Stimulated activated CD8-positive, alpha-beta memory T cell treated with anti-CD3 and anti-CD28 coated beads, Interleukin-7, amount 100 ng/mL, for 48 hours (primary cell): ENCODE measurements at regions not wholly inside any gene's neighbourhood (a gene's known extent, or its start where the extent isn't known, plus 50 kb on each side); places are given as distances from the start of the nearest gene placed in this dataset.
"Not testable (repeated sequence)": the region's sequence is repeated elsewhere in the genome, so short reads cannot be mapped to it uniquely, and the experiment has no call there.

ENCODE experiments used
- DNase-seq, 2 donors: peaks; one replicate each; pipeline ENCODE4 v3.0.0-alpha.2; 2020; ENCODE audit warnings: low read depth in 1 of 2; ENCODE audit errors: extremely low read depth in 1 of 2

DNA sequence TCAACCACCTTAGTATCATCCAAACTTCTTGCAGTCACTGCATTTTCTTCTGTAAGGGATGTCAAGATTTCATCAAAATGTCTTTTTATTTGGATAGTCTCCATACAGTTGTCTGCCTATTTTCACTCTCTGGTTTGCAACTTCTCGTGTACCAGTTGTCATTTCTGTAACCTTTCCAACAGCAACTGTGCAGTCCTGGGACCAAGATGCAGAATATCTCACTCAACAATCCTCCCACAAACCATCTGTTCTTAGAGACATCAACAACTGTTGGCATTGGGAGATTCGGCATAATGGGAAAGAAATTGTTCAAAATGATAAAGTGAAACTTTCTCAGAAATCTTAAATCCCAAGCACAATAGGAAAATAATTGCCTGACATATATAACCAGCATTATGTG is 933.6 kb upstream of the SLC39A10 start:
- DNase-seq: no peak

DNA sequence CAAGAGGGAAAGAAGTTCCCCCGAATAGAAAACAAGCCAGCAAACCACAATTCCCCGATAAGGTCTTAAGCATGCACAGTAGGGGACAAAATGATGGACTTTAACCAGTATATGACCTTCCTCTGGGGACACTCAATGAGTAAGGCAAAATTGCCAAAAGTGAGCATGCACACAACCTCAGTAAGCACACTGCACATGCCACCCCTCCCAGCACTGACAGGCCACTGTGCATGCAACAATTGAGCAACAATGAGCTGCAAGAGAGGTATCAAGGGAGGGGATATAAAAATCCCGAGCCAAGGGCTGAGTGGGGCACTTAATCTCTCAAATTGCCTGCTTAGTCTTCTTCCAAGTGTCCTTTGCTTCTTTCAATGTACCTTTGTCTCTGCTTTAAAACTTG is 935.8 kb upstream of the SLC39A10 start:
- no peak for DNase-seq

DNA sequence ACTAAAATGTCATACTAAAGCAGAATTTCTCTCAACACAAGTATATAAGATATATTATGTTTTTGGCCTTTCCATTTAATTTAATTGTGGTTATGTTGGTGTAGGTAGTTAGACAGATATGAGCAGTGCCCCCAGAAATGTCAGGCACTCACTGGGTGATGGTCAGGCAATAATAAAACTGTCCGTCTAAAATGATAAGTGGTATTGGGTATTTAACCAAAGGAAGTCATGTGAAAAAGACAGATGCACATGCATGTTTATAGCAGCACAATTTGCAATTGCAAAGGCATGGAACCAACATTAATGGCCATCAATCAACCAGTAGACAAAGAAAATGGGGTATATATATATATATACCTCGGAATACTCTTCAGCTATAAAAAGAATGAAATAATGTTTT is 936.6 kb upstream of the SLC39A10 start:
- DNase-seq: no peak

DNA sequence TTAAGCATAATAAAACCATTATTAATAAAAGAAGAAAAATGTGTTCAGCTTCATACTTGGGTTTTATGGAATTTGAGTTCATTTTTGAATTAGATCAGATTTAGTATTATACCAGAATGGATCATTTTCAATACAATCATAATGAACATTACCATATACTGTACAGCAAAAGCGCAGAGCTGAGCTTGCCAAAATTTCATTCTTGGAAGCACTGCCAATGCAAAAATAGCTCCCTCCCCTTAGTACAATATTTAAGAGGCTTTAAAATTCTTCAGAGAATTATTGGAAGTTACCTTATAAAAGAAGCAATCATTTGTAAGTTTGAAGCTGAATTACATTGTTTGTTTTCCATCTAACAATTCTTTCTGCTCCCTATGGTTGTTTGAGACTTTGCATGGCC is 938.1 kb upstream of the SLC39A10 start:
- DNase-seq: no peak

DNA sequence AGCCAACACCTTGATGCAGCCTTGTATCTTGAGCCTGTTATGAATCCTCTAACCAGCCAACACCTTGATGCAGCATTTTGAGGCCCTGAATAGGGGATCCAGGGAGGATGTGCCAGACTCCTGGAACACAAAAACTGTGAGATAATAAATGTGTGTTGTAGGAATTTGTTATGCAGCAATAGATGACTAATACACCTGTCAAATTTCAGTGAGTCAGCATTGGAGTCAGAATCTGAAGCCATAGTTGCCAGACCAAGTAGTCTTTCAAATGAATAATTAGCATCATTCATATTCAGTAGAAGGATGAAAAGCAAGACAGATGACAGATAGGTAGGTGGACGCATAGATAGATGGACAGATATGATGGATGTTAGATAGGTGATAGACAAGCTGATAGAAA is 942.5 kb upstream of the SLC39A10 start:
- DNase-seq: no peak

DNA sequence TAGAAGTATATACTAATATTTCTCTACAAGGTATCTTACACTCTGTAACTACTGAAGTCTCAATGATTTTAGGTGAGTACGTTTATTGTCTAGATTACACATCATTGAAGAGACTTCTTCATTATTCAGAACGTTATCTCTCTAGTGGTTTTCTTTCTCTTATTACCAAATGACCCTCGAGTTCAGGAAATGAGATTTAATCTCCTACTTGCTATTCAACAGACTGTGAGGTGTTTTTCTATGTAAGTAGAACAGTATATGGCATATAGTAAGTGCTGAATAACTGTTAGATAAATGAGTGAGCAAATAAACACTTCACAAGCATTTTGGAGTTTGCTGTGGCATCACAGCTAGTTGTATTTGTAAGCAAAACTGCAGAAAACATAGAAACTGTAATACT is 947.2 kb upstream of the SLC39A10 start:
- DNase-seq: no peak

DNA sequence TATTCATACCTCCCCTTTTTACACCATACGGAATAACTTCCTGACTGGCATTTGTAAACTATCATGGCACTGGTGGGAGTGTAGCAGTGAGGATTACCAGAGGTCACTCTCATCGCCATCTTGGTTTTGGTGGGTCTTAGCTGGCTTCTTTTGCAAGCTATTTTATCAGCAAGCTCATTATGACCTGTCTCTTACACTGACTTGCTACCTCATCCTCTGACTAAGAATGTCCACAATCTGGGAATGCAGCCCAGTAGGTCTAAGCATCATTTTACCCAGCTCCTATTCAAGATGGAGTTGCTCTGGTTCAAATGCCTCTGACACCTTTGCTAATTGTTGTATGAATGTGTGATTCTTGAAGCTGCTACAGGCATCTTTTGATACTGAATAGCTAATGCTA is 950.8 kb upstream of the SLC39A10 start:
- no peak for DNase-seq

DNA sequence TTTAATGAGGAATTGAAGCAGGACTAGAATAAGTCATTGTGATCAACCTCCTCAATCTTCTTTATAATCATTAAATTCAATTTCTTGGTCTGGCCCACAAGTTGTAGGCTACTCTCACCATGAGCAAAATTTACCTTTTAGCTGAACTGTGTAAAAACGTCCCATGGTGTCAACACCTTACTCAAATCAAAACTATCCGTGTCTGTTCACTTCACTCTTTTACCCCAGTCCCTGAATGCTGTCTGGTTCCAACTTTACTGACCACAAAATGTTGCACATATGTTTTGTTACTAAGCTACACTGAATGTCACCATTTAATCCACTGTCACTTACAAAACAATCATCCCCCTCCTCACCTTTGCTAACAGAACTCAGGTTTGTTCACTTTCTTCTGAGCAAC is 951.6 kb upstream of the SLC39A10 start:
- no peak for DNase-seq

DNA sequence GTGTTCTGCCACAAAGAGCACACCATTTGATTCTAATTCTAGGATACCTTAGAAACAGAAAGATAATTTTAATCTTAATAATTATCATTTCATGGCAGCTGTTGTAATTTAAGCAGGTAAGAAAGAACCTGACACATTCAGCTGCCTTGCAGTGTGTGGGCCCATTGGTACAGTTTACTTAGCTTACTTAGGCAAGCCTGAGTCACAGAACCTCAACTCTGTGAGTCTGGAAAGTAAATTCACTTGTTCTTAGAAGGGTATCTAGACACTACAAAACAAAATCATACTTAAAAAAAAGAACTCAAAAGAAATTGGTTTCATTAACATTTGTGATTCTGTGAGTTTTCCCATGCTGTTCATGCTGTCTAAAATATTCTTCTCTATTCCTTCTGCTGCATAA is 956.3 kb upstream of the SLC39A10 start:
- no peak for DNase-seq

DNA sequence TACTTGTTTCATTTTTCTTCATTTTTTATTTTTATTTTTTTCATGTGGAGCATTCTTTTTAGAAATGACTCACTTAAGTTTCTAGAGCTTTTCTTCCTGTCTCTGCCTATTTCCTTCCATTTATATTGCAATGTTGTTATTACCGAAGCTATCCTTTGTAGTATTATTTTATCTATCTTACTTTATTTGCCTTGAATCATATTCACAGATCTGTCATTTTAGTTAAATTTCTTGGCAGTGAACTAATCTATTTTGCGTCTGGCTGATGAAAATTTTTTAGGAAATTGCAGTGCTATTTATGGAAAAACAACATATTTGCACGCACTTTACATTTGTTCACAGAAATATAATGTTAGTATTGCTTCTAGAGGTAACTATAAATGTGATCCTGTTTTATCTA is 956.9 kb upstream of the SLC39A10 start:
- DNase-seq: no peak

DNA sequence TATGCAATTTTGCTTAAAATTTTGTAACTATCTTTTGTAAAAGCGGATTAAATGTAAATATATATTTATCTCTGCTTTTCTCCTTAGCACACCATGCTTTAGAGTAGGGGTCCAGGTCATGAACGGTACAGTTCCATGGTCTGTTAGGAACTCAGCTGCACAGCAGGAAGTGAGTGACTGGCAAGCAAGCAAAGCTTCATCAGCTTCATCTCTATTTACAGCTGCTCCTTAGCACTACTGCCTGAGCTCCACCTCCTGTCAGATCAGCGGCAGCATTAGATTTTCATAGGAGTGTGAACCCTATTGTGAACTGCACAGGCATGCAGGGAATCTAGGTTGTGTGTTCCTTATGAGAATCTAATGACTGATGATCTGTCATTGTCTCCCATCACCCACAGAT is 959.0 kb upstream of the SLC39A10 start:
- DNase-seq: no peak

DNA sequence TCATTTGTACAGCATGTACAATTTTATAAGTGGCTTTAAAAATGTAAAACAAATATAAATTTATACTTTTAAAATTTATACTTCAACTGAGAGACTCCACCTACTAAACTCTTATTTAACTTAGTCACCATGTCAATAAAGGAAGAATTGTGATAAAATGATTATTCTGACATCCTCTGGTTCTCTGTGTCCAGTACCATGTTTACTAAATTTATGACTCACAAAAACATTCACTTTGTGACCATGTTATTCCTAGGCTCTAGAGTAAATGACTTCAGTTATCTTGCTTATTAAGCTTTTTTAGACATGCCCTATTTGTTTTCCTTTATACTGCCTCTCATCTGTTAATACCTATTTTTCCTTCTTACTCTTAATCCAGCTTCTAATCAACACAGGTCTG is 959.6 kb upstream of the SLC39A10 start:
- no peak for DNase-seq

DNA sequence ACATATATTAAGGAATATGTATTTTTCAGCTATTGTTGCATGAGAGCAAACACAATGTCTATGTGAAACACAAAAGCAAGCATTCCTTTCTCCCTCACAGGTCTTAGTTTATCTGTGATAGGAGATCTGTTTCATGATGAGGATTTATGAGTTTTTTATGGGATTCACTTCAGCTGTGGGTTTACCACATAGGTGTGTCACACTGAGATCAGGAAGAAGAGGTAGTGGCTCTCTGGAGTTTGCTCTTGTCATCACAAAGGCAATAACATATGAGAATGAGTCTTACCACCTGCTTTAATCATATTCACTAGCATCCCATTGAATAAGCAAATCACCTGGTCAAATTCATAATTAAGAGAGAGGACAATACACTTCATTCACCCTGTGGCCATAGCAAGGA is 960.3 kb upstream of the SLC39A10 start:
- no peak for DNase-seq

DNA sequence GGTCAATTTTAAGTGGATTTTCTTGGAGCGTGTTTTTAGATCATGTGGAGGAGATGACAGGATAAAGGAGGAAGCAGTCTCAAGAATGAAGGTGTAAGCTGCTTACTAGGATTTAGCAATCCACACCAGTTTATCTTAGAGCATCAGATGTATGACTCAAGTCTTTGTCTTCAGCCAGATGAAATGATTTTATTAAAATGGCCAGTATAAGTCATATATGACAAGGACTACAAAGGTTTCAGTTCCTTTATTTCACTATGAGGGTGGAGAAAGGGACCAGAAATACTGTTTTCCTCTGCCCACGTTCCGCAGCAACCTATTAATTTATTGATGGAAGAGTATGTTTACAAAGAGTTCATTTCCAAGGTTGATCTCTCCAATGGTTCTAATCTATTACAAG is 970.5 kb upstream of the SLC39A10 start:
- no peak for DNase-seq

DNA sequence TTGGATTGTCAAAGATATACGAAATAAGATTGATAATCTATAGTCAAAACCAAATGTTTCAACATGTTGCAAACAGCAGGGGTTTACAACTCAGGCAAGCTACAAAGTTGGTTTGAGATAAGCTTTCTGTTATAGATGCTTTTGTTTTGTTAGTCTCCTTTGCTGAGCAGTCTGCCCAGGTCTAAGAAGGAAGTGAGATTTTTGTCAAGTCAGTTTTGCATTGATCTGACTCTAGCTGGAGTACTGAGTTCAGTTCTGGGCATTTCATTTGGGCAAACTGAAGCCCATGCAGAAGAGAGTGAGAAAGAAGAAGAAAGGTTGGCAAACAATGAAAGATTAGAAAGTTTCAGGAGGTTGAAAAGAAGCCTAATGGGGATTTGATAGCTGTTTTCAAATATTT is 983.0 kb upstream of the SLC39A10 start:
- DNase-seq: no peak

DNA sequence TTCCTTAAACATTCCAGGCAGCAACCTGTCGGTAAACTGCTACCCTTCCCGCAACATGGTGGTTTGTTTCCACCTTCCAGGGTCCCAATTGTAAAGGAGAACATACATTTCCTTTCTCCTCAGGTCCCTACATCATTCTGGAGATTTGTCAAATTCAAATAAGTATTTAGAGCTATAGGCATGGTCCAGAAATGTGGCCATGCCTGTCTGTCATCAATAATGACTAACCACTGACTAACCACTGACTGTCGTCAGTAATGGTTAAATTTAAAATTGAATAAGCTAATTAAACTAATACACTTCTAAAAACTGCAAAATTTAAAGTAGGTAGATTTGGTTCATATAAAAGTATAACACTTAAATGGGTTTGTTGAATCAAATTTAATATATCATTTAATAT is 984.0 kb upstream of the SLC39A10 start:
- DNase-seq: no peak

DNA sequence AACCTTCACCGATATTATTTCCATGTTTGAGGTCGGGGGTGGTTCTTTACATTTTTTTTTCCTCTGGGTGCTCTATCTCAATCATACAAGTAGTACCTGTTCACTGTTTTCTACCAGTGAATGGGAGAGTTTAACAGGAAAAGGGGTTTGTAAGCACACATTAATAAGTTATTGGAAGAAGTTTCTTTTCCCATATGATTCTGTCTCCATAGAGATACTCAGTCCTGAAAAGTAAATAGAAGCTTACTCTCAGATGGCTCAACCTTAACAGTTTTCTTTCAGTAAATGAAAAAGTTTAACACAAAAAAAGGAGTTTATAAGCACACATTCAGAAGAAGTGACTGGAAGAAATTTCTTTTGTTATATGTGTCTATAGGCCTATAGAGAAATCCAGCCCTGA is 995.6 kb upstream of the SLC39A10 start:
- DNase-seq: no peak

DNA sequence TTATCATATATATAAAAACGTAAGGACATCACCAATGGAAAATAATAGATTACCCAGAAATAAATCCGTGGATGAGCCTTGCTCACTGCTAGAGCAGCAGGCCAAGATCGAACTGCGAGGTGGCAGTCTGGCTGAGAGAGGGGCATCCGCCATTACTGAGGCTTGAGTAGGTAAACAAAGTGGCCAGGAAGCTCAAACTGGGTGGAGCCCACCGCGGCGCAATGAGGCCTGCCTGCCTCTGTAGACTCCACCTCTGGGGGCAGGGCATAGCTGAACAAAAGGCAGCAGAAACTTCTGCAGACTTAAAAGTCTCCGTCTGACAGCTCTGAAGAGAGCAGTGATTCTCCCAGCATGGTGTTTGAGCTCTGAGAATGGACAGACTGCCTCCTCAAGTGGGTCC is 1018.0 kb upstream of the SLC39A10 start:
- not testable (repeated sequence) for DNase-seq

DNA sequence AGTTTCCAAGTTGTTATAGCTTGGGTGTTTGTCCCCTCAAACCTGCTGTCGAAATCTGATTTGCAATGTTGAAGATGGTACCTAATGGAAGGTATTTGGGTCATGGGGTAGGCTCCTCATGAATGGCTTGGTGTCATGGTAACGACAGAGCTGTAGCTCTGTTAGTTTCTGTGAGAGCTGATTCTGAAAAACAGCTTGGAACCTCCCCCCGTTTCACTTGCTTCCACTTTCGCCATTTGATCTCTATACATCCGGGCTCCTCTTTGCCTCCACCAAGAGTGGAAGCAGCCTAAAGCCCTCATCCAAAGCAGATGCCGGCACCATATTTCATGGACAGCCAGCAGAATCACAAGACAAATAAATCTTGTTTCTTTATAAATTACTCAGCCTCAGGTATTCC is 1035.1 kb upstream of the SLC39A10 start:
- DNase-seq: no peak

DNA sequence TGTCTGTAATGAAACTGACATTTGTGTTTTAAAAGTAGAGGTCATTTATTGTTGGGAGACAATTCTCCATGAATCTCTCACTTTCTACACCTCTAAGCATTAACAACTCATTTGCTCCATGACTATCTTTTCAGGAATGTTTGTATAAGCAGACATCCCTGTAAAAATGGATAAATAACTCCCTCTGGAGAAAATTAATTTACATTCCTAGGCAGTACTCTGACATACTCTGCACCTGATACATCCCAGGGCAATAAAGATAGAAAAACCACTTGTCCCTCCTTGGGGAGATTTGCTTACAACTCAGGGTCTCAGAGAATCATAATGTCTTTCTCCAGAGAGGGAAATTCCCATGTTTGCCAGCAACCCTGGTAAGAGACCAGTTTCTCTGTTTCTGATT is 1037.7 kb upstream of the SLC39A10 start:
- no peak for DNase-seq

DNA sequence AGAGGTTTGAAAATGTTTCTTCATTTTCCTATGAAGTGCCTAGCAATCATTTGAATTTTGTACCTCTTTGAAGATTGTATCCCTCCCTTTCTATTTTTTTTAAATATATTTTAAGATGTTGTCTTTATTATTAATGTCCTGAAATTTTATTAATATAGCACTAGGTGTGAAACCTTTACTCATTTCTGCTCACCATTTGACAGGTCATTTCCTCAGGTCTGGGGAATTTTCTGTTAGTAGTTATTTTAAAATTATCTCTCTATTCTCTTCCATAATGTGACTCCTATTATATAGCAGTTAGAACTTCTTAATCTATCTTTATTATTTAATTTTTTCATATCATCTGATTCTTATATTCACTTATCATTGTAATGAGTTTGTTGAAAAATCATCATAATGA is 1038.6 kb upstream of the SLC39A10 start:
- DNase-seq: no peak

DNA sequence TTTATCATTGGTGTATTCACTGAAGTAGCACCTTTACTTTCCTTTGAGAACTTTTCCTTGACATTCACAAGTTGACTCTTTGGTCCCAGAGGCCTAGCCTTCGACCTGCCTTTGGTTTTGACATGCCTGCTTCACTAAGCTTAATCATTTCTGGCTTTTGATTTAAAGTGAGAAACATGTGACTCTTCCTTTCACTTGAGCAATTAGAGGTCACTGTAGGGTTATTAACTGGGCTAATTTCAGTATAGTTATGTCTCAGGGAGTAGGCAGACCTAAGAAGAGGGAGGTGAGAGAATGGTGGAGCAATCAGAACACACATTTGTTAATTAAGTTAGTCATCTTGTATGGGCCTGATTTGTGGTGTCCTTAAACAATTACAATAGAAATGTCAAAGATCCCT is 1040.7 kb upstream of the SLC39A10 start:
- no peak for DNase-seq

DNA sequence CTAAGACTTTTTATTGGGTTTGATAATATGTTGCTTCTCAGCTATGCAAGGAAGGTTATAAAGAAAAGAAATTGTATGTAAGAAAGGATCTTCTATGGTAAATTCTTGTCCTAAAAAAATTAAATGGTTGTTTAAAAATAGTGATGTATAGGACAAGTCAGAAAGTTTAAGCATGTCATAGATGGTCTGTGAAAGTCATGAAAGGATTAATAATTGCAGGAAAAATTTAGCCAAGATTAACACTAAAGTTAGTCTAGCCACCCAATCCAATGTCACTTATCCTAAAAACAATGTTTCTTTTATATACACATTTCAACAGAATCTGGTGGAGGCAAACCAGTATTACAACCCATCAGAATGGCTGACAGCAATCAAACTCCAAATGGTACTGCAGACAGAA is 1046.7 kb upstream of the SLC39A10 start:
- DNase-seq: no peak

DNA sequence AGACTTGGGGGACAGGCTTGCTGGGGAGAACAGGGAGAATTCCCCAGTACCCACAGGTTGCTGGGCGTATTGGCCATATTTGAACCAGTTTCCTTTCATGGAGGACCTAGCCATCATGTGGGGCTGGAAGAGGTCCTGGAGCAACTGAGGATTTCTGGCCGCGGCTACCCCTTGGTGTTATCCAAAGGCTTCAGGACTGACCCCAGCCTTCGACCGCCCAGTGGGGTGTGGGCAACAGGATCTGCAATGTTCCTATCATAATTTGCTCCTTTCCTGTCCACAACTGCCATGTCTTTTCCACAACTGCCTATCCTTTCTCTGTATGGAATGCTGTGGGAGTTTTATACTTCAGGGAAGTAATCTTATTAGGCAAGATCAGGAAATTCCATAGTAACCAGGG is 1053.6 kb upstream of the SLC39A10 start:
- no peak for DNase-seq
